Small intestine (tissue), 7 donors: ENCODE measurements at regions not wholly inside any gene's neighbourhood (a gene's known extent, or its start where the extent isn't known, plus 50 kb on each side); places are given as distances from the start of the nearest gene placed in this dataset.

Source experiments
- DNase-seq, 2 donors: peaks; one replicate each; pipeline versions ENCODE4 v3.0.0 to v3.0.0-alpha.2; 2013
- FAIRE-seq: peaks from 2 replicates; lab custom pipeline; 2012; peaks lifted over from hg19 to GRCh38; lab: Jason Lieb, UNC
- H3K27ac ChIP-seq, 3 donors: one replicate each; pipeline ENCODE4 v1.5.1; 2013; ENCODE audit warnings: low read length in 2 of 3, mild to moderate bottlenecking in 2 of 3, control low read depth in 1 of 3, inconsistent platforms in 1 of 3, low read depth in 1 of 3, moderate library complexity in 1 of 3
- H3K27me3 ChIP-seq, 3 donors: one replicate each; pipeline ENCODE4 v1.6.1; 2013; ENCODE audit warnings: low read length in 3 of 3, inconsistent platforms in 1 of 3; ENCODE audit not compliant: control insufficient read depth in 3 of 3, insufficient read depth in 3 of 3
- H3K36me3 ChIP-seq, 3 donors: one replicate each; pipeline ENCODE4 v1.6.1; 2013; ENCODE audit warnings: low read length in 3 of 3, inconsistent platforms in 1 of 3, low read depth in 1 of 3, mild to moderate bottlenecking in 1 of 3, moderate library complexity in 1 of 3; ENCODE audit not compliant: control insufficient read depth in 3 of 3, insufficient read depth in 2 of 3
- H3K4me1 ChIP-seq, 3 donors: one replicate each; pipeline ENCODE4 v1.6.1; 2013; ENCODE audit warnings: low read length in 2 of 3, inconsistent platforms in 1 of 3, low read depth in 1 of 3, mild to moderate bottlenecking in 1 of 3, moderate library complexity in 1 of 3; ENCODE audit not compliant: control insufficient read depth in 3 of 3, insufficient read depth in 2 of 3
- H3K4me3 ChIP-seq, 3 donors: one replicate each; pipeline ENCODE4 v1.5.1; 2013; ENCODE audit warnings: low read length in 3 of 3, control low read depth in 1 of 3, inconsistent platforms in 1 of 3, low read depth in 1 of 3, mild to moderate bottlenecking in 1 of 3, moderate library complexity in 1 of 3
- H3K9me3 ChIP-seq, 2 donors: one replicate each; pipeline ENCODE4 v1.6.1; 2013; ENCODE audit warnings: low read depth in 1 of 2, low read length in 1 of 2; ENCODE audit not compliant: control insufficient read depth in 2 of 2, insufficient read depth in 1 of 2
- WGBS, 3 donors: extraction: QIAGEN DNeasy Blood & Tissue Kit; methylation state at CpG; one replicate each; pipeline ENCODE4 v1.1.7; 2013; 5-methylcytosine and 5-hydroxymethylcytosine counted together
- donor health status: healthy with polysubstance abuse.
- donor health status: control.
- donor health status: control.
- donor health status: Bipolar disorder and iron deficiency.
- donor health status: healthy.

DNA sequence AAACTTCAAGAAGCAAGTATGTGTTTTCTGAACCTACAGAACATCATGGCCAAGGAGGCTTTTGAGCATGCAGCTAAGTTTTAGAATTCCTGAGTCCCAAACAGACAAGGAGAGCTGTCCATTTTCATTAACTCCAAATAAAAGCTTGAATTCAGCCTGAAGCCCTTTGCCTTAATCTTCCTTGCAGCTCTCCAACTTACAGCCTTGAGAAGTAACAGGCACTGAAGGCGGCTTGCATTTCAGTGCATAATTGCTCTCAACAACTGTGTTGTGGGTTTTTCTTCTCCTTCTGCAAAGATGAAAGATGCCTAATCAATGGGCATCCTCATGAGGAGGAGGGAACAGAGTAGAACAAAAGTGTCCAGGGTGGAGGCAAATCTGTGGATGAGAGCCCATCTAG, 286.0 kb downstream of the FAT3 start:
- H3K4me1 ChIP-seq, result no peaks in the 10 kb centered on the region
- H3K27ac ChIP-seq, result no peak overlapping the region
- DNase-seq, result no peak
- no peaks in the 10 kb centered on the region for H3K9me3 ChIP-seq
- no peaks in the 10 kb centered on the region for H3K36me3 ChIP-seq
- no peak overlapping the region for H3K4me3 ChIP-seq
- WGBS, 3 donors, result 88 to 93% (median 92%) methylated on average over 1 of the region's 1 CpG
- no peak for FAIRE-seq
- H3K27me3 ChIP-seq, result no peaks in the 10 kb centered on the region

DNA sequence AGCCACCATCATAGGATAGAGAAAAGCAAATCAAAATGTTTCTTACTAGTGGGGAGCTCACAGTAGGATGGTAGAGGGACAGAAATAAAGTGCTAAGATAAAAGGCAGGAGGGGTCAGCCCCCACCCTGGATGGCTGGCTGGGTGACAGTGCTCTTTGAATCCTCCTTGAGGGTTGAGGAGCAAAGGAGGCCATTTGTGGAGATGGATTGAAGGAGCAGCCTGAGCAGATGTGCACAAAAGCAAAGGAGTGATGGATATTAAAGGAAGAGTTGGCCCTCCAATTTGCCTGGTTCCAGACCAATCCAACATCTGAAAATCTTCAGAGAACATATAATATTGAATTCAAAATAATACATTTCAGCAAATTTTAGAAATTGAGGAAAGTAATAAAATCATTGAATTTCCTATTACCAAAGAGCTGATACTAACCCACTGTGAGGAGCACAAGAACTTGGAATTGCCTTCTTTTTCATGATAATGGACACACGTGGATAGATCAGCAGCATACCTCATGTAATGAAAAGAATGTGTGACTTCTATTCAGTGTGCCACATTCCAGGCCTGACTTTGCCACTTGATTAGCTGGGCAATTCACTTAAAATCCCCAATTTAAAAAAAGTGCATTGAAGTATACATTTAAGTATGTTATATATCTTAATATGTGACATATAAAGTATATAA, 287.0 kb downstream of the FAT3 start:
- H3K9me3 ChIP-seq, result no peaks in the 10 kb centered on the region
- WGBS, 3 donors, result 52 to 77% (median 54%) methylated on average over 1 of the region's 1 CpG
- no peak for DNase-seq
- FAIRE-seq, result no peak
- no peak overlapping the region for H3K4me3 ChIP-seq
- no peak overlapping the region for H3K27ac ChIP-seq
- no peaks in the 10 kb centered on the region for H3K27me3 ChIP-seq
- no peaks in the 10 kb centered on the region for H3K4me1 ChIP-seq
- no peaks in the 10 kb centered on the region for H3K36me3 ChIP-seq

- Histone ChIP-seq H3K4me1 (no peaks in the 10 kb centered on the region), H3K27me3 (no peaks in the 10 kb centered on the region), H3K4me3 (no peak overlapping the region), H3K9me3 (no peaks in the 10 kb centered on the region), H3K27ac (no peak overlapping the region), H3K36me3 (no peaks in the 10 kb centered on the region)
- FAIRE-seq (no peak), DNase-seq (no peak)
Measured at GRCh38 chr11:92512204-92512569, 287.6 kb downstream of the FAT3 start.

GRCh38 chr11:92523611-92524010, 299.0 kb downstream of the FAT3 start:
- no peak overlapping the region for H3K27ac ChIP-seq
- no peaks in the 10 kb centered on the region for H3K4me1 ChIP-seq
- no peaks in the 10 kb centered on the region for H3K9me3 ChIP-seq
- 45 to 63% (median 54%) methylated on average over 3 of the region's 3 CpGs for WGBS, 3 donors
- no peaks in the 10 kb centered on the region for H3K27me3 ChIP-seq
- no peak overlapping the region for H3K4me3 ChIP-seq
- FAIRE-seq (no peak), DNase-seq (no peak)
- no peaks in the 10 kb centered on the region for H3K36me3 ChIP-seq

- no peaks in the 10 kb centered on the region for H3K4me1 ChIP-seq
- H3K4me3 ChIP-seq, result no peak overlapping the region
- FAIRE-seq (no peak), DNase-seq (no peak)
- WGBS, 3 donors, result 80 to 92% (median 84%) methylated on average over 5 of the region's 5 CpGs
- no peaks in the 10 kb centered on the region for H3K36me3 ChIP-seq
- no peaks in the 10 kb centered on the region for H3K27me3 ChIP-seq
- H3K27ac ChIP-seq, result no peak overlapping the region
- no peaks in the 10 kb centered on the region for H3K9me3 ChIP-seq
Measured at GRCh38 chr11:92524542-92524941, 299.9 kb downstream of the FAT3 start.

- DNase-seq, result no peak
- Histone ChIP-seq H3K36me3 (no peaks in the 10 kb centered on the region), H3K4me1 (no peaks in the 10 kb centered on the region), H3K9me3 (no peaks in the 10 kb centered on the region), H3K4me3 (no peak overlapping the region), H3K27ac (no peak overlapping the region), H3K27me3 (no peaks in the 10 kb centered on the region)
- no peak for FAIRE-seq
Measured at GRCh38 chr11:92527467-92527866, 302.8 kb downstream of the FAT3 start.

DNA sequence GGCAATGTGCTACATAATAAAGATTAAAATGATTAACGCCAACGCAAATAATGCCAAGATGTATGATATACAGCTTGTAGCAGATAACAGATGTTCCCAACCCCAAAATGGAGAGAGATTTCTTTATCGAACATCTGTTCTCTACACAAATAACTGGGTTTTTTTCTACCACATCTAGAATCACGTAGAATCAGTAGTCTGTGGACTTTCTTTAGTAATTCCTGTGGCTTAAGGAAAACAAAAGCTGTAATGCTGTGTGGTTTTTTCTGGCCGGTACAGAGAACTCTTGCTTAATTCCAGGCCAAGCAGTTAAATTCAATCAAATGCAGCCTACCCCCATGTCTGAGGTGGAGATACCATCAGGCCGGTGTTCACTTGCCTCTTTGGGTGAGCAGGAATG, 303.4 kb downstream of the FAT3 start:
- no peaks in the 10 kb centered on the region for H3K9me3 ChIP-seq
- no peak for FAIRE-seq
- H3K27ac ChIP-seq, result no peak overlapping the region
- H3K4me1 ChIP-seq, result no peaks in the 10 kb centered on the region
- H3K4me3 ChIP-seq, result no peak overlapping the region
- DNase-seq, result no peak
- H3K27me3 ChIP-seq, result no peaks in the 10 kb centered on the region
- 72% methylated on average over 6 of the region's 6 CpGs for WGBS, 3 donors
- H3K36me3 ChIP-seq, result no peaks in the 10 kb centered on the region

- FAIRE-seq, result no peak
Measured at GRCh38 chr11:92531065-92531739, 306.6 kb downstream of the FAT3 start.

More at GRCh38 chr11:92531065-92531739, 306.6 kb downstream of the FAT3 start:
- no peak overlapping the region for H3K27ac ChIP-seq
- H3K36me3 ChIP-seq, result no peaks in the 10 kb centered on the region
- H3K4me1 ChIP-seq, result no peaks in the 10 kb centered on the region
- H3K4me3 ChIP-seq, result no peak overlapping the region
- DNase-seq, result no peak
- no peaks in the 10 kb centered on the region for H3K9me3 ChIP-seq
- no peaks in the 10 kb centered on the region for H3K27me3 ChIP-seq
- WGBS, 3 donors, result 68 to 86% (median 72%) methylated on average over 7 of the region's 7 CpGs
